ENCODE measurements at regions not wholly inside any gene's neighbourhood (a gene's known extent, or its start where the extent isn't known, plus 50 kb on each side); places are given as distances from the start of the nearest gene placed in this dataset.

GRCh38 chr4:123750044-123750443 is 353.4 kb downstream of the SPRY1 start:
- Mint-ChIP-seq H3K4me1 (ENCODE audit: unreplicated experiment) (peaks cover 28% of the 10 kb centered on the region), H3K9me3 (no peaks in the 10 kb centered on the region), H3K36me3 (no peaks in the 10 kb centered on the region), H3K4me3 (peak overlapping the region; percentile 24), H3K27ac (peak overlapping the region; percentile 61), H3K27me3 (no peaks in the 10 kb centered on the region)
- DNase-seq (ENCODE audit: extremely low spot score, unreplicated experiment): no peak
- no peak for TF ChIP-seq CTCF (conservative IDR thresholded peaks at IDR 0.05)

GRCh38 chr4:123755655-123756054 is 359.1 kb downstream of the SPRY1 start:
- Mint-ChIP-seq H3K4me1 (ENCODE audit: unreplicated experiment) (no peaks in the 10 kb centered on the region), H3K27me3 (no peaks in the 10 kb centered on the region), H3K36me3 (no peaks in the 10 kb centered on the region), H3K9me3 (no peaks in the 10 kb centered on the region), H3K27ac (no peak overlapping the region), H3K4me3 (no peak overlapping the region)
- DNase-seq (ENCODE audit: extremely low spot score, unreplicated experiment): no peak
- TF ChIP-seq CTCF (conservative IDR thresholded peaks at IDR 0.05): no peak

- no peak overlapping the region for H3K27ac Mint-ChIP-seq
- no peaks in the 10 kb centered on the region for H3K36me3 Mint-ChIP-seq
- peaks cover 2% of the 10 kb centered on the region for H3K27me3 Mint-ChIP-seq
- no peak for TF ChIP-seq CTCF (conservative IDR thresholded peaks at IDR 0.05)
- DNase-seq (ENCODE audit: extremely low spot score, unreplicated experiment): no peak
- H3K4me1 Mint-ChIP-seq (ENCODE audit: unreplicated experiment): peaks cover 1% of the 10 kb centered on the region
- no peak overlapping the region for H3K4me3 Mint-ChIP-seq
- H3K9me3 Mint-ChIP-seq: no peaks in the 10 kb centered on the region
Measured at GRCh38 chr4:123767806-123768205, 371.2 kb downstream of the SPRY1 start.

GRCh38 chr4:123770884-123771283 is 374.3 kb downstream of the SPRY1 start:
- DNase-seq (ENCODE audit: extremely low spot score, unreplicated experiment): no peak
- Mint-ChIP-seq H3K9me3 (no peaks in the 10 kb centered on the region), H3K4me1 (ENCODE audit: unreplicated experiment) (peaks cover 4% of the 10 kb centered on the region), H3K27me3 (peaks cover 5% of the 10 kb centered on the region), H3K4me3 (no peak overlapping the region), H3K27ac (no peak overlapping the region), H3K36me3 (no peaks in the 10 kb centered on the region)
- TF ChIP-seq CTCF (conservative IDR thresholded peaks at IDR 0.05): no peak

- DNase-seq (ENCODE audit: extremely low spot score, unreplicated experiment): no peak
- Mint-ChIP-seq H3K4me1 (ENCODE audit: unreplicated experiment) (peaks cover 4% of the 10 kb centered on the region), H3K4me3 (no peak overlapping the region), H3K27me3 (peaks cover 5% of the 10 kb centered on the region), H3K27ac (no peak overlapping the region), H3K36me3 (no peaks in the 10 kb centered on the region), H3K9me3 (peaks cover 4% of the 10 kb centered on the region)
- TF ChIP-seq CTCF (conservative IDR thresholded peaks at IDR 0.05): no peak
Measured at GRCh38 chr4:123776267-123776666, 379.7 kb downstream of the SPRY1 start.

- Mint-ChIP-seq H3K4me3 (no peak overlapping the region), H3K36me3 (no peaks in the 10 kb centered on the region), H3K27me3 (peaks cover 5% of the 10 kb centered on the region), H3K4me1 (ENCODE audit: unreplicated experiment) (peaks cover 4% of the 10 kb centered on the region), H3K27ac (no peak overlapping the region), H3K9me3 (peaks cover 4% of the 10 kb centered on the region)
- TF ChIP-seq CTCF (conservative IDR thresholded peaks at IDR 0.05): no peak
- DNase-seq (ENCODE audit: extremely low spot score, unreplicated experiment): no peak
Measured at GRCh38 chr4:123777373-123777772, 380.8 kb downstream of the SPRY1 start.
